GM18907 (cell line): ENCODE measurements at regions not wholly inside any gene's neighbourhood (a gene's known extent, or its start where the extent isn't known, plus 50 kb on each side); places are given as distances from the start of the nearest gene placed in this dataset.
"Not testable (repeated sequence)": the region's sequence is repeated elsewhere in the genome, so short reads cannot be mapped to it uniquely, and the experiment has no call there.

Source experiments
- ATAC-seq: cut with Tn5 transposase; IDR thresholded peaks from one replicate; pipeline ENCODE4 v1.9.1; 2021; ENCODE audit warnings: mild to moderate bottlenecking, moderate library complexity; ENCODE audit not compliant: unreplicated experiment

DNA sequence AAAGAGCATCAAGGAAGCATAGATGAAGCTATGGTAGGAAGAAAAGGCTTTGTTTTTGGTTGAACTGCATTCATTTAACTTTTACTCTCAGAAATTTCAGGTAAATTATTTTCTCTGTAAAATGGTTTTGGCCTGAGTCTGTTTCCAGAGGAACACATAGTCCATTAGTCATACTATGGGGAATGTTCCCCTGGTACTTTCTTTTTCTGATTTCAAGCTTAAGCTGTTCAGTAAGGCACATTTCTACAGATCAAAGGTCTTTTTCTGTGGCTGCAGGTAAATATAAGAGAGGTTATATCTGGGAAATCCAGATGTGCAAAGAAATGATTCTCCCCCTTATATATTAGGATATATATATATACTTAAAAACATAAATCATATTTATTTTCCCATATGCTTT is 1744.4 kb upstream of the ADGRL3 start:
- ATAC-seq, result no peak

DNA sequence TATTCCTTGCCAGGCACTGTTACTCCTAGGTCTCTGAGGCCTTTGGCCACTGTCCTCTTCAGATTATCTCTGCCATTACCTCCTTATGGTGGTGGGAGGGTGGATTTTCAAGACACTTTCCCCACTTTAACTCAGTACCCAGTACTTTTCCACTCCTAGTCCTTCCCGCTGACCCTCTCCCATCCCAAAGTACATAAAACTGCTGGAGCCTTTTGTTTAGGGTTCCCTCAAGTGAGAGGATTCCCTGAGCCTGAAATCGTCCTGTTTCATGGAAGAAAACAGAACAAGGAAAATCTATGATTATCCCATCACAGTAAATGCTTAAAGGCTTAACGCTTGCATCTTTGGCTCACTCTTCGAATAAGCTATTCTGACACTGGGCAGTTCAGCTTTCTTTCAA is 1742.5 kb upstream of the ADGRL3 start:
- no peak for ATAC-seq

GRCh38 chr4:59484944-59485343 is 1715.2 kb upstream of the ADGRL3 start:
- no peak for ATAC-seq

DNA sequence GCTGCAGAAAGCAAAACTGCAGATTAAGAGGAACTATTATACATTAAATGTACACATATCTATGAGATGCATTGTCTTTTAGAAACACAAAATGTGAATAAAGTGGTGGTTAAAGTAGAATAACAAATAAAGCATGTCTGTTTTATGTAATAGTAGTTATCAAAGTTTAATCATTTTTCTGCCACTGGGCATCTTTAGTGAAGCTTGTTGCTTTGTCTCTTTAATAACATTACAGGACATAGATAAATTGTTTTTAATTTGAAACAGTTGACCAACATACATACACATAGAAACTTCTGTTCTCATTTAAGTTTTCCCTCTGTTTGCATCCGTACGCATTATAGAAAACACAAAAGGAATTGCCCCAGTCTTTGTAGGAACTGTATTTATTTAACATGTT is 1700.0 kb upstream of the ADGRL3 start:
- no peak for ATAC-seq

DNA sequence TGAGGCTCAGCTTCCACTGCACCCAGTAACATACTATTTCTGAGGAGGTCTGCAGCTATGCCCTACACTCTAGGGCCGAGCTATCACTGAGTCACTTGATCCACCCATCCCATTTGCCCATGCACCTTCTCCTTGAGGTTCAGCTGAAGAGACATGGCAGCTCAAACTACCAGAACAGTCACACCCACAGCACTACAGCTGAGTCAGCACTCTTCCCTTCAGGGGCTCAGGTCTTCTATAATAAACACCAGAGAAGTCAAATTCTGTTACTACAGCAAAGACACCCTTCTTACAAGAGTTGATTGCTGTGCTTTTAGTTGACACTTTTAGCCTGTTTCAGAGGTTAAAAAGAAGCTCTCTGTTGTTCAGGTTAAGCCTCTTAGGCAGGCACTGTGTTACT is 1696.4 kb upstream of the ADGRL3 start:
- ATAC-seq, result no peak

DNA sequence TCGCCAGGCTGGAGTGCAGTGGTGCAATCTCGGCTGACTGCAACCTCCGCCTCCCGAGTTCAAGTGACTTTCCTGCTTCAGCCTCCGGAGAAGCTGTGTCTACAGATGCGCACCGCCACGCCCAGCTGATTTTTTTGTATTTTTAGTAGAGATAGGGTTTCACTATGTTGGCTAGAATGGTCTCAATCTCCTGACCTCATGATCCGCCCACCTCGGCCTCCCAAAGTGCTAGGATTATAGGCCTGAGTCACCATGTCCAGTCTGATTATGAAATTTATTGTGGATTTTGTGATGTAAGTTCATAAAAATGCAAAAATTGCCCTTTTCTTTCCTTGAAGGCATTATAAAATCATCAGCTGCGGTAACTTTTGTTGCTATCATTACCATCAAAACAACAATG is 1688.3 kb upstream of the ADGRL3 start:
- ATAC-seq, result not testable (repeated sequence)

DNA sequence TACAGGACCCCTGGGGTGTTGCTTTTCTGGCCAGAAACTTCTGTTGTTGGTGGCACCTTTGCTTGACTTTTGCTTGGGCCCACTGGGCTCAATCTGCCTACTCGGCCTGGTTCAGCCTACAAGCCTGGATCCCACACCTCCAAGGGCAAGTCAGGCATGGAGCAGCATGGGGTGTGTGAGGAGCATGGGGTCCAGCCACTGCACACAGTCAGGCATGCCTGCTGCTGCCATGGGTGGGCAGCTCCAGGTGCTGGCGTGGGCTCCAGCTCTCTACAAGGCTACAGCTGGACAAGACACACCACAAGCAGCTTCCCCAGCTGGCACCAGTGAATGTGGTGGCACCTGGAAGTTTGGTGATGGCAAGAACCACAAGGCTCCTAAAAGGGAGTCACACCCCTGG is 1683.1 kb upstream of the ADGRL3 start:
- no peak for ATAC-seq

DNA sequence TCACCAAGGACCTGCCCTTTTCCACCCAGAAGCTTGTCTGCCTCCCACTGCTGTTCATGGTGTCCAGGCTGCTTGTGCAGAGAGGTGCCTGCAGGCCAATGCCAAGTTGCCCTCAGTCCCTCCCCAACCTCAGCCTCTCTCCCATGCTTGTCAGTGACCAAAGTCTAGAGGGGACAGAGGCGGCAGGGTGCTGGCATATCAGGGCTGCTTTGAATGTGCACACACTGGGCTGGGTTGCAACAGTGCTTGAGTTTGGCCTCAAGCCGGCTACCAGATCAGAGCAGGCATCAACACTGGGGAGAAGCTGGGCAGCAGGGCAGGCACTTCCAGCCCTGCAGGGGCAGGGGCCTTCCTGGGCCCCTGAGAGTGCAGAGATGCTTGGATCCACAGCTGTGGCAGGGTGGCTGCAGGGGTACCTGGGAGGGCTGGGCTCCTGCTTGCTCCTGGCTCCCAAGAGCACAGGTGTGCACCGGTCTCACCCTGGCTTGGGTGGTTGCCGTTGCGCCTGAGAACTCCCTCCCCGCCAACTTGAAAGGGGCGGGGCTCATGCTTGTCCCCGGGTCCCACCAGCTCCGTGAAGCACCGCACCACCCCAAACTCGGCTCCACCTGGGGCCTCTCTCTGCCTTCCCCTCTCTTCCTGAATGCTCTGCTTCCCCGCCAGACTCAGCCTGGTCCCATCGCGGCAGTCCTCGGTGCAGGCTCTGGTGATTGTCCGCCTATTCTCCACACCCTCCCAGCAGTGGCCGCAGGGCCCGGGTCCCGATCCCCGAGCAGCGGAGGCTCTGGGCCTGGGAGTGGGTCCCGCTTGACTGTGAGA is 1681.9 kb upstream of the ADGRL3 start:
- ATAC-seq, result no peak

GRCh38 chr4:59525885-59526284 is 1674.2 kb upstream of the ADGRL3 start:
- ATAC-seq, result no peak

GRCh38 chr4:59535541-59535940 is 1664.6 kb upstream of the ADGRL3 start:
- peak; percentile 61 for ATAC-seq

DNA sequence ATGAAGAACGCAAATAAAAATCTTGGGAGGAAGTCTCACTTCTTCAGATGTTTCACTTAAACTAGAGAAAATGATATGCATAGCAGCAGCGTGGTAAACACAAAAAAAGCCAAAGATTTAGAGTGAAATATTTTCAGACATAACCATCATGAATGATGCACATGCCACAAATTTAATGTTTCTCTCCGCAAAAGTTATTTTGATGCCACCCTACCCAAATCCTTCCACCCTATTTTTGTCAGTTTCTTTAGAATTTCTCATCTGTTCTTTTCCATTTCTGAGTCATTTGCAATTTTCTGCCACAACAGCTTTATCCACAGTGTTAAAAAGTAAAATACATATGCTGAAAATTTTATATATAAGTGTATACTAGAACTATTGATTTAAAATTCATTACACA is 1663.7 kb upstream of the ADGRL3 start:
- no peak for ATAC-seq

DNA sequence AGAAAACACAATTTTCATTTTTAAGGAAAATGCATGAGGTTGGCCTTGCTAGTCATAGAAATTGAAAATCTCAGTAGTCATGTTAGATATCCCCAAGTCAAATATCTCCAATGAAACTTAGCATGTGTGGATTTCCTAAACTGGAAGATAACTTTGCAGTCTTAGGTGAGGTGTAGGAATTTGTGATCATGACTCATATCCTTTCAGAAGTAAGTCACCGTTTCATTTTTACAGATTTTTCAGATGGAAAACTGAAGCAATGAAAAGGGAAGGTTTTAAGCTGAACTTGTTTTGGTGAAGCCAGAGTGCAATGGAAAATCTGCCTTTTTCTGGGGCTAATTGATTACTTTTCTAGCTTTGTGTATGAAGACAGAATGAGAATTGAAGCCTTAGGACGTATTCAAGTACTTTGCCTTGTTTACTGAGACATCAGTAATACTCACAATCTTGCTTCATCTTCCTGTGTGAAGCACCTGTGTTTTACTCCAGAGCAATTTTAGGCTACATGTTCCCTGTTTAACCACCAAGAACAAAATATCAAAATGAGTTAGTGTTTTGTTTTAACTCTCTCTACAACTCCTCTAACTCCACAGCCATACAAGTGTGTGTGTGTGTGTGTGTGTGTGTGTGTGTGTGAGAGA is 1662.8 kb upstream of the ADGRL3 start:
- ATAC-seq, result no peak

GRCh38 chr4:59539401-59539800 is 1660.7 kb upstream of the ADGRL3 start:
- no peak for ATAC-seq

- no peak for ATAC-seq
Measured at GRCh38 chr4:59540311-59540710, 1659.8 kb upstream of the ADGRL3 start.

DNA sequence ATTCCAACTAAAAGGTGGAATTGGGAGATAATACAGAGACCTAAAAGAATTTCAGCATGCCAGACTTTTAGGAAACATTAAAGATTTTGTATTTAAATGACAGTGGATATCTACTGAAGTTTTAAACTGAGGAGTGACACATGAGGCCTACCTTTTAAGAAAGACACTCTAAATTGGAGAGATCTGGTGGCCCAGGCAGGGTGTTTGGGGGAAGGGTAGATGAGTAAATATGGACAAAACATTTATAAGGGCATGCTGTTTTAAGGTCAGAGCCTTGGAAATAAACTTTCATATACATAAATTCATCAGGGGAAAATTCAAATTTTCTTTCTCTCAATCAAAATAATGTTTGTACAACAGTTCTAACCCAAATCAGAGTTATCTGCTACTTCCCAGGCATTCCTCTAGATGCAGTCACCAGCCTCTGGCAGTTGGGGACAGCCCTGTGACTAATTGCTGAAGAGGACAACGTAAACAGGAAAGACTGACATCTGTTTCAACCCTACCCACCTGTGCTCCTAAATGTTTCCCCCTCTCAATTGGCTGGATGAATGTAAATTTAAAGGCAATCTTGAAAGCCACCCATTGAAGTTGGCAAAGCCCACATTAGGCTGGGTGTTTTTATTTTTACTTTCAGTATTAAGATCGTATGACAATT is 1646.9 kb upstream of the ADGRL3 start:
- peak; percentile 99 for ATAC-seq

DNA sequence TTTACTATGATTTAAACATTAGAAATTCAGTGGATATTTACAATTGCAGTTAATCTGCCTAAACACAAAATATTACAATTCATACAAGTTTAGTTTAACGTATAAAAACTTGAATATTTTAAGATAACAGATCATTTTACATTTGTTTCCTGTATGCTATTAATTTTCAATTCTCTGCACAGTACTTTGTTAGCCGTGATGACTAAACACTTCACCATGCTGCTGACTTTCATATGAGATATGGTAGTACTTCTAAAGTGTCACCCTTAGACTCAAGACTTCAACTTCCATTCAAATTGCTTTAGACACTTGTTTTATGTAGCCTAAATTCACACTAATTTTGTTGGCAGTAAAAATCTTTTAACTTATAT is 1646.4 kb upstream of the ADGRL3 start:
- peak; percentile 69 for ATAC-seq

DNA sequence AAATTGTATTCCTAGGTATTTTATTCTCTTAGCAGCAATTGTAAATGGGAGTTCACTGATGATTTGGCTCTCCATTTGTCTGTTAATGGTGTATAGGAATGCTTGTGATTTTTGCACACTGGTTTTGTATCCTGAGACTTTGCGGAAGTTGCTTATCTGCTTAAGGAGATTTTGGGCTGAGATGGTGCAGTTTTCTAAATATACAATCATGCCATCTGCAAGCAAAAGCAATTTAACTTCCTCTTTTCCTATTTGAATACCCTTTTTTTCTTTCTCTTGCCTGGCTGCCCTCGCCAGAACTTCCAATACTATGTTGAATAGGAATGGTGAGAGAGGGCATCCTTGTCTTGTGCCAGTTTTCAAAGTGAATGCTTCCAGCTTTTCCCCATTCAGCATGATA is 1643.9 kb upstream of the ADGRL3 start:
- ATAC-seq, result not testable (repeated sequence)

DNA sequence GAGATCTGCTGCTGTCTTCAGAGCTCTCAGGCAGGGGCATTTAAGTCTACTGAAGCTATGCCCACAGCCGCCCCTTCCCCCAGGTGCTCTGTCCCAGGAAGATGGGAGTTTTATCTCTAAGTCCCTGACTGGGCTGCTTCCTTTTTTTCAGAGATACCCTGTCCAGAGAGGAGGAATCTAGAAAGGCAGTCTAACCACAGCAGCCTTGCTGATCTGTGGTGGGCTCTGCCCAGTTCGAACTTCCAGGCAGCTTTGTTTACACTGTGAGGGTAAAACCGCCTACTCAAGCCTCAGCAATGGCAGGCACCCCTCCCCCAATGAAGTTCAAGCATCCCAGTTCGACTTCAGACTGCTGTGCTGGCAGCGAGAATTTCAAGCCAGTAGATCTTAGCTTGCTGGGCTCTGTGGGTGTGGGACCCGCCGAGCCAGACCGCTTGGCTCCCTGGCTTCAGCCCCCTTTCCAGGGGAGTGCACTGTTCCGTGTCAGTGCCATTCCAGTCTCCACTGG is 1639.9 kb upstream of the ADGRL3 start:
- ATAC-seq, result not testable (repeated sequence)

GRCh38 chr4:59565836-59566235 is 1634.3 kb upstream of the ADGRL3 start:
- ATAC-seq, result no peak

DNA sequence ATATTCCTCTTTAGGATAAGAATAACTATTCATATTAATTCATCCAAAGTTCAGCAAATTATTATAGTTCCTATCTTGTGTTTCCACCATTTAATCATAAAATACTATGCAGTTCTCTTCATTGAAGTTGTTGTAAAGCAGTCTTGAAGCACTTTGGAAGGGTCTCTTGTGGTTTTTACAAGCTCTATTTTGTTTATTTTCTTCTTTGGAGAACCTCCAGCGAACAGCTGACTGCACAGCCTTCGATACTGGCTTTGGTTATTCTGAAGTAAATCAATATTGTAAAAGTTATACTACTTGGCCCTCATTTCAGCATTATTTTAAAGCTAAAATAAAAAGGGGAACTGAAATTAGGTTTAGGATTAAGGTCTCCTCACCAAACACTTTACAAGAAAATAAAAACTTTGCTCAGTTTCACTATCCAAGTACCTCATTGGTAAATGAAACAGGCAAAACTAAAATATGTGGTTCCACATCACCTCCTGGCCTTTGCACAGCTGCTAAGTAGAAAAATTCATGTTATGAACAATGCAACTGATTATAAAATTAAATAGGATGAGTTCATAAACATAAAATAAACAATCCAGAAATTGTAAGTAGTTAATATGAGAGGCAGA is 1629.2 kb upstream of the ADGRL3 start:
- ATAC-seq, result peak; percentile 95

DNA sequence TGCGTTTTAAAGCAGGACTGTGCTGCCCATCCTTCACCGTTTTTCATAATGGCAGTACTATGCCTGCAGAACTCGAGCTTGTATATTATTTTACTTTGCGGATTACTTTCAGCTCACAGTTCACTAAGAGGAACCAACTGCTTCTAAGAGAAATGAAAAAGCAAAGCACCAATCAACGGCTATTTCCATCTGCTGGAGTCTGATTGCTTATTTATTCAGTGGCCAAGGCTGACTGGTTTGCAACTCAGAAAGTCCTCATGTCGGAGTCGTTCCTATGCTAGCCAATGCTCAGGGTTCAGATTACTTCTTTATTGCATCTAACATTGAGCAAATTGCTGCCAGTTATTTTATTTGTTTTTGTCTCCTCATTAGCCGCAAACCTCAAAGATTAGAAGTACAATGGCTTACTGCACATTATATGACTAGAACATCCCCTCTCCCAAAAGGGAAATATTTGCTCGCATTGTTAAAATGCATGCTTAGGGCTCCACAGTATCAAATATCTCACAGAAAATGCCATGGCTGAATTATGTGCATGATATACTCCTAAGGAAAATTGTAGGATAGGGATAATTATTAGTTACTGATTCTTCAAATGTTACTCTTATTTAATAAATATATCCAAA is 1628.2 kb upstream of the ADGRL3 start:
- ATAC-seq, result no peak
